Hepatocyte (in vitro differentiated cells): ENCODE measurements at regions not wholly inside any gene's neighbourhood (a gene's known extent, or its start where the extent isn't known, plus 50 kb on each side); places are given as distances from the start of the nearest gene placed in this dataset.

Experiments
- DNase-seq: peaks from one replicate; pipeline ENCODE4 v3.0.0-alpha.2; 2016; ENCODE audit warnings: low spot score
- H2AFZ ChIP-seq: fragments of 200-600 bp; sonication (generic); 2 replicates; pipeline ENCODE4 v1.6.0; 2016; ENCODE audit warnings: antibody characterized with exemption, mild to moderate bottlenecking
- H3K27ac ChIP-seq: fragments of 200-600 bp; sonication (generic); 2 replicates; pipeline ENCODE4 v1.5.1; 2016; ENCODE audit warnings: mild to moderate bottlenecking
- H3K27me3 ChIP-seq: fragments of 200-600 bp; sonication (generic); 2 replicates; pipeline ENCODE4 v1.6.1; 2016
- H3K36me3 ChIP-seq: fragments of 200-600 bp; sonication (generic); replicated peaks from 2 replicates; pipeline ENCODE4 v1.5.1; 2016; ENCODE audit warnings: low read depth; ENCODE audit not compliant: insufficient read depth
- H3K4me1 ChIP-seq: fragments of 200-600 bp; sonication (generic); 2 replicates; pipeline ENCODE4 v1.5.1; 2016; ENCODE audit warnings: mild to moderate bottlenecking, moderate library complexity; ENCODE audit not compliant: insufficient read depth
- H3K4me2 ChIP-seq: fragments of 200-600 bp; sonication (generic); 2 replicates; pipeline ENCODE4 v1.6.0; 2016
- H3K4me3 ChIP-seq: fragments of 200-600 bp; sonication (generic); 2 replicates; pipeline ENCODE4 v1.5.1; 2016; ENCODE audit warnings: mild to moderate bottlenecking
- H3K79me2 ChIP-seq: fragments of 200-600 bp; sonication (generic); 2 replicates; pipeline ENCODE4 v1.6.0; 2017; ENCODE audit warnings: mild to moderate bottlenecking
- H3K9me2 ChIP-seq: fragments of 200-600 bp; sonication (generic); replicated peaks from 2 replicates; pipeline ENCODE4 v1.6.0; 2017; ENCODE audit warnings: mild to moderate bottlenecking; ENCODE audit not compliant: insufficient read depth
- H3K9me3 ChIP-seq: fragments of 200-600 bp; sonication (generic); 2 replicates; pipeline ENCODE4 v1.5.1; 2016; ENCODE audit warnings: low read depth, mild to moderate bottlenecking
- H4K20me1 ChIP-seq: fragments of 200-600 bp; sonication (generic); 2 replicates; pipeline ENCODE4 v1.6.0; 2016; ENCODE audit warnings: mild to moderate bottlenecking; ENCODE audit not compliant: insufficient read depth, poor library complexity, severe bottlenecking
- CTCF ChIP-seq: fragments of 200-600 bp; sonication (generic); IDR thresholded peaks from 2 replicates; pipeline ENCODE4 v1.5.1; 2016; ENCODE audit warnings: antibody characterized with exemption, mild to moderate bottlenecking; ENCODE audit not compliant: poor library complexity
- EZH2 ChIP-seq: fragments of 200-600 bp; sonication (generic); IDR thresholded peaks from 2 replicates; pipeline ENCODE4 v1.6.1; 2016; ENCODE audit warnings: antibody characterized with exemption, mild to moderate bottlenecking, borderline replicate concordance
- EZH2phosphoT487 ChIP-seq: fragments of 200-600 bp; sonication (generic); IDR thresholded peaks from one replicate; pipeline ENCODE4 v1.6.1; 2018; ENCODE audit warnings: antibody characterized with exemption, mild to moderate bottlenecking, low read depth, moderate library complexity; ENCODE audit not compliant: unreplicated experiment, severe bottlenecking
- WGBS: methylation state at CpG from one replicate; pipeline ENCODE4 v1.1.6; 2016; ENCODE audit warnings: low lambda C conversion rate; ENCODE audit errors: missing lambda C conversion rate; 5-methylcytosine and 5-hydroxymethylcytosine counted together

GRCh38 chr2:21710496-21710895 lies 586.7 kb downstream of the TDRD15 start:
- Histone ChIP-seq H2AFZ (no peak overlapping the region), H3K36me3 (no peaks in the 10 kb centered on the region), H3K27ac (no peak overlapping the region), H3K9me2 (no peaks in the 10 kb centered on the region), H4K20me1 (no peaks in the 10 kb centered on the region), H3K4me1 (no peaks in the 10 kb centered on the region), H3K79me2 (no peaks in the 10 kb centered on the region), H3K9me3 (no peaks in the 10 kb centered on the region), H3K4me2 (no peak overlapping the region), H3K27me3 (no peaks in the 10 kb centered on the region), H3K4me3 (no peak overlapping the region)
- WGBS: 80% methylated on average over 3 of the region's 3 CpGs
- TF ChIP-seq EZH2: no peak
- TF ChIP-seq CTCF: no peak
- TF ChIP-seq EZH2phosphoT487: no peak
- DNase-seq: no peak

- no peak for DNase-seq
- H4K20me1 ChIP-seq: no peaks in the 10 kb centered on the region
- no peak overlapping the region for H3K4me3 ChIP-seq
- H3K4me2 ChIP-seq: no peak overlapping the region
- no peaks in the 10 kb centered on the region for H3K79me2 ChIP-seq
- H3K9me3 ChIP-seq: no peaks in the 10 kb centered on the region
- no peak overlapping the region for H2AFZ ChIP-seq
- no peaks in the 10 kb centered on the region for H3K27me3 ChIP-seq
- H3K36me3 ChIP-seq: no peaks in the 10 kb centered on the region
- TF ChIP-seq CTCF (no peak), EZH2phosphoT487 (no peak), EZH2 (no peak)
- H3K4me1 ChIP-seq: no peaks in the 10 kb centered on the region
- no peak overlapping the region for H3K27ac ChIP-seq
- no peaks in the 10 kb centered on the region for H3K9me2 ChIP-seq
- WGBS: 70% methylated on average over 4 of the region's 4 CpGs
These were observed 592.1 kb downstream of the TDRD15 start for GRCh38 chr2:21715887-21716286.

- no peak overlapping the region for H3K4me3 ChIP-seq
- no peaks in the 10 kb centered on the region for H3K36me3 ChIP-seq
- H3K9me2 ChIP-seq: no peaks in the 10 kb centered on the region
- no peak for DNase-seq
- 70% methylated on average over 4 of the region's 4 CpGs for WGBS
- no peak overlapping the region for H3K4me2 ChIP-seq
- no peak overlapping the region for H3K27ac ChIP-seq
- no peaks in the 10 kb centered on the region for H3K4me1 ChIP-seq
- TF ChIP-seq EZH2 (no peak), EZH2phosphoT487 (no peak), CTCF (no peak)
- H3K79me2 ChIP-seq: no peaks in the 10 kb centered on the region
- H4K20me1 ChIP-seq: no peaks in the 10 kb centered on the region
- H2AFZ ChIP-seq: no peak overlapping the region
- H3K9me3 ChIP-seq: no peaks in the 10 kb centered on the region
- H3K27me3 ChIP-seq: no peaks in the 10 kb centered on the region
These were observed 603.3 kb downstream of the TDRD15 start for GRCh38 chr2:21727101-21727500.

- Histone ChIP-seq H3K9me2 (no peaks in the 10 kb centered on the region), H3K27me3 (no peaks in the 10 kb centered on the region), H3K4me1 (no peaks in the 10 kb centered on the region), H3K79me2 (no peaks in the 10 kb centered on the region), H3K9me3 (no peaks in the 10 kb centered on the region), H4K20me1 (no peaks in the 10 kb centered on the region), H3K4me2 (no peak overlapping the region), H3K36me3 (no peaks in the 10 kb centered on the region), H3K27ac (no peak overlapping the region), H3K4me3 (no peak overlapping the region), H2AFZ (no peak overlapping the region)
- WGBS: 96% methylated on average over 2 of the region's 2 CpGs
- DNase-seq: no peak
- TF ChIP-seq EZH2: no peak
- TF ChIP-seq EZH2phosphoT487: no peak
- no peak for TF ChIP-seq CTCF
These were observed 604.4 kb downstream of the TDRD15 start for GRCh38 chr2:21728133-21728532.
